ENCODE measurements at regions not wholly inside any gene's neighbourhood (a gene's known extent, or its start where the extent isn't known, plus 50 kb on each side); places are given as distances from the start of the nearest gene placed in this dataset.

DNA sequence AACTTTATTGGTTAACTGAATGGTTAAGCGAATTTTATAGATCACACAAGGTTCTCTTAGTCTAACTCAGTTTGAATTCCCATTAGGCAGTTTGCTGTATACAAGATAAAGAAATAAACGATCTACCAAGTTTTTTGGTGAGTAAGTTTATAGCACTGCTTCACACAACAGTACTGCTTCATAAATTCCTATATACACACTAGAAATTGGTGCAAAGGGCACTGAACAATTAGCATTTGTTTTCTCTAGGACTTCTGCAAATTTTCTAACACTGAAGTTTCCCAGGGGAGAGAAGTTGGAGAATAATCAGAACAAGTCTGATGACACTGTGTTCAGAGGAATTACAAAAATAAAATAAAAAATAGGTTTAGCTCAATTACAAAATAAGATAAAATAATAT, 1138.8 kb upstream of the PCDH9 start:
- DNase-seq (ENCODE audit: low spot score) (no peak), FAIRE-seq (no peak)

GRCh38 chr13:68359105-68359504, 1129.0 kb upstream of the PCDH9 start:
- no peak for FAIRE-seq
- no peak for DNase-seq (ENCODE audit: low spot score)

DNA sequence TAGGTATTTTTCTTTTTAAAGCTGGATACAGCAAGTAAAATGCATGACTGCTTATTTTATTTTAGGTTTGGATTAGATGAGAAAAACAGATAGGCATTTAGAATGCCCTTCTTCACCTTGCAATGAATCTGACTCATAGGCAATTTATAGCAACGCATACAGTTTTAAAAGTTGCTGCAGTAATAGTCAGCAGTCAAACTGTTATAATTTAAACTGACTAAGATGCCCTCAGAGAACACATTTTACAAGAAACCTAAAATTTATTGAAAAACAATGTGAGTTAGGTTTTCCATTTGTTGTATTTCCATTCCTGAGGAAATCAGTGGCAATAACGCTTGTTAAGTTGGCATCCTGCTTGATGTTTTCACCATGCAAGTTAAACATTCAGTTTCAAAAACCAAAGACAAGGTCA, 1128.2 kb upstream of the PCDH9 start:
- FAIRE-seq = no peak
- no peak for DNase-seq (ENCODE audit: low spot score)

GRCh38 chr13:68350554-68350953, 1120.4 kb upstream of the PCDH9 start:
- FAIRE-seq = no peak
- DNase-seq (ENCODE audit: low spot score) = no peak

DNA sequence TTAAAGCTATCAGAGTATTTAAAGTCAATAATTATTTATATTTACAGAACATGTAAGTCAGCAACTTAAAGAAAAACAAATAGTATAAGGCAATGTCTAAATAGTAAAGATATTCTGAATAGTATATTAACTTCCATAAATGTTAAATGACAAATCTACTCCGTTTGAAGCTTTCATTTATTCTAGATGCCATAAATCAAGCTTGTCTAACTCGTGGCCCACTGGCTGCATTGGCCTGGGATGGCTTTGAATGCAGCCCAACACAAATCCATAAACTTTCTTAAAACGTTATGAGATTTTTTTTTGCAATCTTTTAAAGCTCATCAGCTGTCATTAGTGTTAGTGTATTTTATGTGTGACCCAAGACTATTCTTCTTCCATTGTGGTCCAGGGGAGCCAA, 1117.1 kb upstream of the PCDH9 start:
- DNase-seq (ENCODE audit: low spot score) = no peak
- FAIRE-seq = no peak

DNA sequence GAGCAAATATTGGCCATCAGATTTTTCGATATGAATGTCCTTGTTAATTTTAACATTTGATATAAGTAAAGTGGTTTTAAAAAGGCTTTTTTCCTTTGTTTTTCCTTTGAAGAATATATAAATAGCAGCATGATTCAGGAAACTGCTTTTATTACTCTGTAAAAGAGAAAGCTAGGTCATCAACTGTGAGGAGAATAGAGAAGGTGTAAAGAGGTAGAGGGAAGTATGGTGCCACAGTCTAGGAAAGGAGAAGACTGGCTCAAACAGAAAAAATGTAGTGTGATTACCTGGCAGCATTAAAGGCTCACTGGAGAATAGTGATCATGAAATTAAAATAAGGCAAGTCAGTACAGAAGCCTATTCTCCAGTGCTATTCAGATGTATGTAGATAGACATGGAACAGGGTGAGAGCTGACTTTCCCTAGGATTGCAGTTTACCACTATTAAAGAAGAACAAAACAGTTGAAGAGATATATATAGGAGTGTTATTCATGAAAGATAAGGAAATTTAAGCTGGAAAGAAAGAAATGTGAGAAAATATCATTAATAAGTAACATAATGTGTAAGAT, 1115.9 kb upstream of the PCDH9 start:
- no peak for FAIRE-seq
- no peak for DNase-seq (ENCODE audit: low spot score)

- no peak for DNase-seq (ENCODE audit: low spot score)
- FAIRE-seq = no peak
Observed at GRCh38 chr13:68323124-68323523, 1093.0 kb upstream of the PCDH9 start.

GRCh38 chr13:68319384-68319783, 1089.2 kb upstream of the PCDH9 start:
- FAIRE-seq = no peak
- DNase-seq (ENCODE audit: low spot score) = no peak

DNA sequence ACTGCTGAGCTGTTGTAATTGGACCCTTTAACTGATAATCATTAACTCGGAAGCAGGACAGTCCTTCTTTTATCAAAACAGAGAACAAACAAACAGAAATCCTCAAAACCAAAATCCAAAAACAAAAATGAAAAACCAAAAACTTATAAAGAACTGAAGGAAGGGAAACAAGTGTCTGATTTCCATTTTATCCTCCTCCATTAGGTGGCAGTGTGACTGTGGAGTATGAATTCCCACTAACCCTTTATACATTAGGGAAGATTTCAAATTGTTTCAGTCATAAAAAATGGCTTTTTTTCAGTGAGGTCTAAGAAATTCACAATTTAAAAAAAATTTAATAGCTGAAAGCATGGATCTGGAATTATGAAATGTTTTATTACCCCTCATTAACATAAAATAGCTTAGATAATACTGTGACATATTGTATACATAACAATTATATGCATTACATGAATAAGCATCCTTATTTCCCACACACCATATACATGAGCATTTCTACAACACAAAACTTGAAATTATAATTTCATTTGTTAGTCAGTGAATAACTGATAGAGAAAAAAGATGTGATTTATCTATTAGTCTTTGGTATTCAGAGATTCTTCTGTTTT, 1074.3 kb upstream of the PCDH9 start:
- FAIRE-seq = no peak
- no peak for DNase-seq (ENCODE audit: low spot score)

GRCh38 chr13:68293631-68294030, 1063.5 kb upstream of the PCDH9 start:
- no peak for DNase-seq (ENCODE audit: low spot score)
- no peak for FAIRE-seq

DNA sequence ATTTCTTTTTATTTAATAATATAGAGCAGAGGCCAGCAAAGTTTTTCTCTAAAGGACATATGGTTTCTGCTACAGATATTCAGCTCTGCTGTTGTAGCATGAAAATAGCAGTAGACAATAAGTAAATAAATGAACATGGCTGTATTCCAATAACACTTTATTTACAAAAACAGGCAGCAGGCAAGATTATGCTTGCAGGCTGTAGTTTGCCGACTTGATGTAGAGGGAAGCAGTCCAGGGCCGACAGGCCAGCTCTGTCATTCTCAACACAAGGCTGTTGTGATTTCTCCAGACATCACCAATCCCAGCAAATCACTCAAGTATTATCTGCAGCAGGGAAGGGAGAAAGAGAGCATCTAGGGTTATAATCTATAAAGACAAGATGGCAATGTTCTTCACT, 1062.5 kb upstream of the PCDH9 start:
- no peak for FAIRE-seq

DNA sequence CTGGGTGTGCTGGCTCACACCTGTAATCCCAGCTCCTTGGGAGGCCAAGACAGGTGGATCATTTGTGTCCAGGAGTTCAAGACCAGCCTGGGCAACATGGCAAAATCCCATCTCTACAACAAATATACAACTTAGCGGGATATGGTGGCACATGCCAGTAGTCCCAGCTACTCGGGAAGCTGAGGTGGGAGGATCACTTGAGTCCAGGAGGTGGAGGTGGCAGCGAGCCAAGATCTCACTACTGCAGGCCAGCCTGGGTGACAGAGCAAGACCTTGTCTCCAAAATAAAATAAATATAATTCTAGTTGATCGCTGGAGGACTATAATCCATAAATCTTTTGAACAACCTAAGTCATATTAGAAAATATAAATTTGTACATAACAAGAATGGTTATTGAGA, 1061.5 kb upstream of the PCDH9 start:
- DNase-seq (ENCODE audit: low spot score) (no peak), FAIRE-seq (no peak)

More for the DNA sequence above, 1062.5 kb upstream of the PCDH9 start:
- DNase-seq (ENCODE audit: low spot score) = no peak

- DNase-seq (ENCODE audit: low spot score) = no peak
- FAIRE-seq = no peak
Observed at GRCh38 chr13:68275758-68276157, 1045.6 kb upstream of the PCDH9 start.

GRCh38 chr13:68272652-68273051, 1042.5 kb upstream of the PCDH9 start:
- DNase-seq (ENCODE audit: low spot score) (no peak), FAIRE-seq (no peak)

- FAIRE-seq (no peak), DNase-seq (ENCODE audit: low spot score) (no peak)
Observed at GRCh38 chr13:68264692-68265091, 1034.6 kb upstream of the PCDH9 start.

- FAIRE-seq (no peak), DNase-seq (ENCODE audit: low spot score) (no peak)
Observed at GRCh38 chr13:68261105-68261504, 1031.0 kb upstream of the PCDH9 start.

DNA sequence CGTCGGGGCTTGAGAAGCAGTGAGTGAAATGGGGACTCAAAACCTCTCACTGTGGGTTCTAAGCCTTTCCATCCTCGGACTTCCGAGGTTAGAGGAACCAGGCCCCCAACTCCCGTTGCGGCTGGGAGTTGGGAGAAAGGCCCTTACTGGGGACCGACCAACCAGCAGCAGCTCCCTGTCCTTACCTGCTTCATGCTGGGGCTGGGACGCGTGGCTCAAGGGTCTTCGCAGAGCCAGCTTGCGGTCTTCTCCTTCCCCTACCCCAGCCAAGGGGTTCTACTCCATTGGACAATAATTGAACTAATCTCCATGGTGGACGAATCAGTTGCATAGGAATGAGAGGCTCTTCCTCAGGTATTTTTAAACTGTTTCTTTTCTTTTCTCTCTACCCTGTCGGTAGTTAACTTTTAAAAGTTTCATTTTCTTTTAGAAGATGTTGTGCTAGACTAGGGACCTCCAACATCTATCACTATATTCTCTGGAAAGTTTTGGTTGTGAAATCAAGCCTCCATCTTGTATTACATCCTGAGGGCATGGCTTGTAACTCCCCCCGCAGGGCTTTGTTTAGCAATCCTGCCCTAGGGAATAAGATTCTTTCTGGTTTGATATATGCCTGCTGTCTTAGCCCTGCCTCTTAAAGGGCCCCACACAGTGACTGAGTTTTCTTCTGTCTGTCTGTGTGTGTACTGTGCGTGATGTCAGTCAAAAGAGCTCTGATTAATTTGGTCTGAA, 1027.1 kb upstream of the PCDH9 start:
- DNase-seq (ENCODE audit: low spot score) (no peak), FAIRE-seq (no peak)

GRCh38 chr13:68254151-68254550, 1024.0 kb upstream of the PCDH9 start:
- DNase-seq (ENCODE audit: low spot score) = no peak
- FAIRE-seq = no peak

GRCh38 chr13:68234274-68234673, 1004.1 kb upstream of the PCDH9 start:
- DNase-seq (ENCODE audit: low spot score) (no peak), FAIRE-seq (no peak)

- no peak for DNase-seq (ENCODE audit: low spot score)
- FAIRE-seq = no peak
Observed at GRCh38 chr13:68232351-68233130, 1002.4 kb upstream of the PCDH9 start.

GRCh38 chr13:68214691-68215415, 984.7 kb upstream of the PCDH9 start:
- FAIRE-seq = no peak

DNA sequence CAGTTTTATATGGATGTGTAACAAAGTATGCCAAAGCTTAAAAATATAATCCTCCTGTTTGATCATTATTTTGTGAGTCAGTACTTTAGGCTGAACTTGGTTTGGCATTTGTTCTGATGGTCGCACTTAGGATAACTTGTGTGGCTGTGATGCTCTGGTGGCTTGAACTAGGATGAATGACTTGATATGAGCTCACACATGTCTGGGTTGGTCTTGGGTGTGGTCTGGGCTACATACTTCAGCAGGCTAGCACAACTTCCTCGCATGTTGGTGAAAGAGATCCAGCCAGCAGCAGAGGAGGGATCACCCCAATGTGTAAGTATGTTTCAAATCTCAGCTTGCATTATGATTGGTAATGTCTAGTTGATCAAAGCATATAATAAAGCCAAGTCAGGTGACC, 969.1 kb upstream of the PCDH9 start:
- no peak for FAIRE-seq
- DNase-seq (ENCODE audit: low spot score) = no peak

More at GRCh38 chr13:68214691-68215415, 984.7 kb upstream of the PCDH9 start:
- DNase-seq (ENCODE audit: low spot score) = no peak
